GM12873 (cell line): ENCODE measurements at regions not wholly inside any gene's neighbourhood (a gene's known extent, or its start where the extent isn't known, plus 50 kb on each side); places are given as distances from the start of the nearest gene placed in this dataset.

Experiments used
- CTCF ChIP-seq: IDR thresholded peaks from 2 replicates; pipeline ENCODE4 v1.5.1; 2012; ENCODE audit warnings: low read depth, mild to moderate bottlenecking, moderate library complexity, low read length, control low read depth; ENCODE audit not compliant: insufficient read depth; ENCODE audit errors: missing control alignments

- TF ChIP-seq CTCF, result no peak
Measured at GRCh38 chr5:2674456-2674855, 77.0 kb downstream of the IRX2 start.

GRCh38 chr5:2670940-2671339 is 80.5 kb downstream of the IRX2 start:
- TF ChIP-seq CTCF, result no peak

GRCh38 chr5:2669913-2670312 is 81.6 kb downstream of the IRX2 start:
- no peak for TF ChIP-seq CTCF

GRCh38 chr5:2669259-2669658 is 82.2 kb downstream of the IRX2 start:
- TF ChIP-seq CTCF, result no peak

- no peak for TF ChIP-seq CTCF
Measured at GRCh38 chr5:2666081-2666480, 85.4 kb downstream of the IRX2 start.

- TF ChIP-seq CTCF, result no peak
Measured at GRCh38 chr5:2663489-2663888, 88.0 kb downstream of the IRX2 start.

- no peak for TF ChIP-seq CTCF
Measured at GRCh38 chr5:2660315-2660714, 91.2 kb downstream of the IRX2 start.

GRCh38 chr5:2658881-2659470 is 92.5 kb downstream of the IRX2 start:
- TF ChIP-seq CTCF, result no peak
